ENCODE measurements at regions not wholly inside any gene's neighbourhood (a gene's known extent, or its start where the extent isn't known, plus 50 kb on each side); places are given as distances from the start of the nearest gene placed in this dataset.

DNA sequence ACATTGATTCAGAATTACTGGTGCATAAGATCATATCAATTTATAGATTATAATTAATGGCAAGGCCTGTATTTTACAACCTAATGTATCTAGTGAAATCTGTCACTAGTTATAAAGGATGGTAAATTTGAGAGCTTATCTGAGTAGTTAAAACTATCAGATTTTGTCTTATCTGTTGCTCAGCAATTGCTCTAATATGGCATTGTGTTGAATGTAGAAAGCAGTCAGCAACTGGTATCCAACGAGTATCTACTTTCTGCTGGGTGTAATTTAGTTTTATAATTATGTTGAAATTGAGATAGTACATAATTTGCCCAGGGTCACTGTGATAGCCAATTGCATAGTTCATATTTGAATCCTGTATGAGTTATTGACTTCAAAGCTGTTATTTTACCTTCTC lies 1005.7 kb downstream of the CDH11 start:
- no peak overlapping the region for H2AK5ac ChIP-seq (ENCODE audit: low read depth, low read length)
- H3K79me1 ChIP-seq (ENCODE audit: low read depth, low read length), result no peaks in the 10 kb centered on the region
- H4K8ac ChIP-seq (ENCODE audit: low read depth, low read length), result no peak overlapping the region
- H2BK12ac ChIP-seq (ENCODE audit: low read length), result no peak overlapping the region
- no peaks in the 10 kb centered on the region for H3K9me3 ChIP-seq (replicated peaks in 1 of 2; ENCODE audit: control insufficient read depth in 2 of 2, insufficient read depth in 1 of 2, low read depth in 1 of 2, low read length in 2 of 2)
- no peak overlapping the region for H4K91ac ChIP-seq (ENCODE audit: low read depth, low read length, poor library complexity)
- no peak overlapping the region for H2BK5ac ChIP-seq (ENCODE audit: low read length)
- no peak overlapping the region for H3K4ac ChIP-seq (ENCODE audit: low read length)
- no peak for DNase-seq (ENCODE audit: low spot score)
- H3K14ac ChIP-seq (ENCODE audit: low read length), result no peak overlapping the region
- no peak overlapping the region for H3K9ac ChIP-seq (ENCODE audit: low read depth, low read length, poor library complexity)
- H3K27me3 ChIP-seq (ENCODE audit: control insufficient read depth in 3 of 3, insufficient read depth in 3 of 3, low read depth in 1 of 3, low read length in 3 of 3), result no peaks in the 10 kb centered on the region
- H3K36me3 ChIP-seq (replicated peaks in 1 of 2; ENCODE audit: control insufficient read depth in 2 of 2, insufficient read depth in 2 of 2, low read length in 2 of 2), result no peaks in the 10 kb centered on the region
- H3K18ac ChIP-seq (ENCODE audit: low read length), result no peak overlapping the region
- no peak overlapping the region for H3K27ac ChIP-seq (replicated peaks; ENCODE audit: low read length)
- H3K4me3 ChIP-seq (ENCODE audit: low read length in 2 of 2), result no peak overlapping the region
- WGBS, 2 donors (ENCODE audit: extremely low coverage in 2 of 2, insufficient read length in 2 of 2, insufficient replicate concordance in 1 of 2), result no CpG with 5 or more reads among the region's 1 CpG
- no peak overlapping the region for H2BK15ac ChIP-seq (ENCODE audit: low read length)
- H2AFZ ChIP-seq (ENCODE audit: low read length), result no peak overlapping the region
- no peaks in the 10 kb centered on the region for H3K4me1 ChIP-seq (ENCODE audit: control insufficient read depth in 2 of 2, insufficient read depth in 1 of 2, low read depth in 1 of 2, low read length in 2 of 2)
- H3K4me2 ChIP-seq (ENCODE audit: insufficient read depth, low read length, poor library complexity, severe bottlenecking), result no peak overlapping the region
- H3K23ac ChIP-seq (ENCODE audit: low read depth, low read length, poor library complexity), result no peak overlapping the region
- H2BK120ac ChIP-seq (ENCODE audit: low read depth, low read length), result no peak overlapping the region

DNA sequence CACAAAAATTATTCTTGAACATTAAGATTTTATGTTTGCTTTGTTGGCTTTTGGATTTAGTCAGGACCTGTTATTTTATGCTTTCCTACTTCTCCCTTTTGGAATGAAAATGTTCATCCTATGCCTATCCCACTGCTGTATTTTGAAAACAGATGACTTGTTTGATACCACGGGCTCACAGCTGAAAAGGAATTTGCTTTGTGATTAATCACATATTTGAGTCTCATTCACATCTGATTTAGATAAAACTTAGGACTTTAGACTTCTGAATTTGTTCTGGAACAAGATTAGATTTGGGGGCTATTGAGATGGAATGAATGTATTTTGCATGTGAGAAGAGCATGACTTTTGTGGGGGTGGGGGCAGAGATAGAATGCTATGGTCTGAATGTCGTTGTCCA lies 1012.6 kb downstream of the CDH11 start:
- Histone ChIP-seq H2BK15ac (ENCODE audit: low read length) (no peak overlapping the region), H2AFZ (ENCODE audit: low read length) (no peak overlapping the region), H3K4ac (ENCODE audit: low read length) (no peak overlapping the region), H2BK12ac (ENCODE audit: low read length) (no peak overlapping the region), H3K36me3 (replicated peaks in 1 of 2; ENCODE audit: control insufficient read depth in 2 of 2, insufficient read depth in 2 of 2, low read length in 2 of 2) (no peaks in the 10 kb centered on the region), H3K14ac (ENCODE audit: low read length) (no peak overlapping the region), H3K4me1 (ENCODE audit: control insufficient read depth in 2 of 2, insufficient read depth in 1 of 2, low read depth in 1 of 2, low read length in 2 of 2) (no peaks in the 10 kb centered on the region), H3K9me3 (replicated peaks in 1 of 2; ENCODE audit: control insufficient read depth in 2 of 2, insufficient read depth in 1 of 2, low read depth in 1 of 2, low read length in 2 of 2) (no peaks in the 10 kb centered on the region), H3K4me2 (ENCODE audit: insufficient read depth, low read length, poor library complexity, severe bottlenecking) (no peak overlapping the region), H2AK5ac (ENCODE audit: low read depth, low read length) (no peak overlapping the region), H3K23ac (ENCODE audit: low read depth, low read length, poor library complexity) (no peak overlapping the region), H4K91ac (ENCODE audit: low read depth, low read length, poor library complexity) (no peak overlapping the region), H3K18ac (ENCODE audit: low read length) (no peak overlapping the region), H2BK5ac (ENCODE audit: low read length) (no peak overlapping the region), H3K9ac (ENCODE audit: low read depth, low read length, poor library complexity) (no peak overlapping the region), H3K27ac (replicated peaks; ENCODE audit: low read length) (no peak overlapping the region), H3K27me3 (ENCODE audit: control insufficient read depth in 3 of 3, insufficient read depth in 3 of 3, low read depth in 1 of 3, low read length in 3 of 3) (no peaks in the 10 kb centered on the region), H3K4me3 (ENCODE audit: low read length in 2 of 2) (no peak overlapping the region), H2BK120ac (ENCODE audit: low read depth, low read length) (no peak overlapping the region), H4K8ac (ENCODE audit: low read depth, low read length) (no peak overlapping the region), H3K79me1 (ENCODE audit: low read depth, low read length) (no peaks in the 10 kb centered on the region)
- DNase-seq (ENCODE audit: low spot score), result no peak
- no CpG with 5 or more reads among the region's 2 CpGs for WGBS, 2 donors (ENCODE audit: extremely low coverage in 2 of 2, insufficient read length in 2 of 2, insufficient replicate concordance in 1 of 2)

DNA sequence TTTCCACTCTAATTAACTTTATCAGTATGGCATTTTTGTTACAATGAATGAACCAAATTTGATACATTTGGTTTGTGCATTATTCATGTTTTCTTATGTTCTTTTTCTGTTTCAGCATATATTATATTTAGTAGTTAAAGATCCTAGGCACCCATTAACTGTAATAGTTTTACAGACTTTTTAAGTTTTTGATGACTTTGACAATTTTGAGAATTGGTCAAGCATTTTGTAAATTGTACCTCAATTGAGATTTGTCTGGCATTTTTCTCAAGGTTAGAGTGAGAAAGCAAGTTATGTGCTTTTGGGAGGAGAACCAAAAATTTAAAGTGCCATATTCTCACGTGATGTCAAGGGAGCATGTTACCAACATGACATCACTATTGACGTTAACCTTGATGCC lies 1019.2 kb downstream of the CDH11 start:
- Histone ChIP-seq H3K23ac (ENCODE audit: low read depth, low read length, poor library complexity) (no peak overlapping the region), H2BK120ac (ENCODE audit: low read depth, low read length) (no peak overlapping the region), H4K8ac (ENCODE audit: low read depth, low read length) (no peak overlapping the region), H3K14ac (ENCODE audit: low read length) (no peak overlapping the region), H3K4me2 (ENCODE audit: insufficient read depth, low read length, poor library complexity, severe bottlenecking) (no peak overlapping the region), H3K27ac (replicated peaks; ENCODE audit: low read length) (no peak overlapping the region), H2AK5ac (ENCODE audit: low read depth, low read length) (no peak overlapping the region), H2BK5ac (ENCODE audit: low read length) (no peak overlapping the region), H2BK12ac (ENCODE audit: low read length) (no peak overlapping the region), H3K18ac (ENCODE audit: low read length) (no peak overlapping the region), H3K9me3 (replicated peaks in 1 of 2; ENCODE audit: control insufficient read depth in 2 of 2, insufficient read depth in 1 of 2, low read depth in 1 of 2, low read length in 2 of 2) (no peaks in the 10 kb centered on the region), H3K36me3 (replicated peaks in 1 of 2; ENCODE audit: control insufficient read depth in 2 of 2, insufficient read depth in 2 of 2, low read length in 2 of 2) (no peaks in the 10 kb centered on the region), H3K4ac (ENCODE audit: low read length) (no peak overlapping the region), H3K79me1 (ENCODE audit: low read depth, low read length) (no peaks in the 10 kb centered on the region), H4K91ac (ENCODE audit: low read depth, low read length, poor library complexity) (no peak overlapping the region), H3K9ac (ENCODE audit: low read depth, low read length, poor library complexity) (no peak overlapping the region), H3K27me3 (ENCODE audit: control insufficient read depth in 3 of 3, insufficient read depth in 3 of 3, low read depth in 1 of 3, low read length in 3 of 3) (no peaks in the 10 kb centered on the region), H2BK15ac (ENCODE audit: low read length) (no peak overlapping the region), H3K4me1 (ENCODE audit: control insufficient read depth in 2 of 2, insufficient read depth in 1 of 2, low read depth in 1 of 2, low read length in 2 of 2) (no peaks in the 10 kb centered on the region), H2AFZ (ENCODE audit: low read length) (no peak overlapping the region), H3K4me3 (ENCODE audit: low read length in 2 of 2) (no peak overlapping the region)
- DNase-seq (ENCODE audit: low spot score), result no peak
- WGBS, 2 donors (ENCODE audit: extremely low coverage in 2 of 2, insufficient read length in 2 of 2, insufficient replicate concordance in 1 of 2), result no CpG with 5 or more reads among the region's 2 CpGs

DNA sequence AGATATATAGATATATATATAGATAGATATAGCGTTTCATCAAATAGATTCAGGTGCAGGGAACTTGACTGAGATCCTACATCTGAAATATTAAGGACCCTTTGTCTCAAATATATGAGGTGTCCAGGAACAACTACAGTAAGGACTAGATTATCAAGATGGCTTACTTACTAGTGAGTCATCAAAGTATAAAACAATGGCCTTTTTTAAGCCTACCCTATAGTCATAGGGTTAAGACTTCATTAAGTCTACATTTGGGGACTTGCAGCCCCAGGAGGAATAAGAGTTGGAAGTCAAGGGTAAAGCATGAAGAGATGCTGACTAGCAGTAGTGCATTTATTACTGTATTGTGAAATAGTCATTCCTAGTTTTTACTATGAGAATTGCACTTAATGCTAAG lies 1023.4 kb downstream of the CDH11 start:
- Histone ChIP-seq H2AFZ (ENCODE audit: low read length) (no peak overlapping the region), H2BK120ac (ENCODE audit: low read depth, low read length) (no peak overlapping the region), H4K8ac (ENCODE audit: low read depth, low read length) (no peak overlapping the region), H3K4me1 (ENCODE audit: control insufficient read depth in 2 of 2, insufficient read depth in 1 of 2, low read depth in 1 of 2, low read length in 2 of 2) (peaks cover 0 to 4% of the 10 kb centered on the region in 2 donors), H2AK5ac (ENCODE audit: low read depth, low read length) (no peak overlapping the region), H3K4ac (ENCODE audit: low read length) (no peak overlapping the region), H3K27ac (replicated peaks; ENCODE audit: low read length) (no peak overlapping the region), H2BK5ac (ENCODE audit: low read length) (no peak overlapping the region), H2BK12ac (ENCODE audit: low read length) (no peak overlapping the region), H3K9ac (ENCODE audit: low read depth, low read length, poor library complexity) (no peak overlapping the region), H2BK15ac (ENCODE audit: low read length) (no peak overlapping the region), H3K27me3 (ENCODE audit: control insufficient read depth in 3 of 3, insufficient read depth in 3 of 3, low read depth in 1 of 3, low read length in 3 of 3) (no peaks in the 10 kb centered on the region), H3K18ac (ENCODE audit: low read length) (no peak overlapping the region), H3K9me3 (replicated peaks in 1 of 2; ENCODE audit: control insufficient read depth in 2 of 2, insufficient read depth in 1 of 2, low read depth in 1 of 2, low read length in 2 of 2) (no peaks in the 10 kb centered on the region), H3K4me3 (ENCODE audit: low read length in 2 of 2) (no peak overlapping the region), H3K79me1 (ENCODE audit: low read depth, low read length) (no peaks in the 10 kb centered on the region), H3K36me3 (replicated peaks in 1 of 2; ENCODE audit: control insufficient read depth in 2 of 2, insufficient read depth in 2 of 2, low read length in 2 of 2) (no peaks in the 10 kb centered on the region), H3K4me2 (ENCODE audit: insufficient read depth, low read length, poor library complexity, severe bottlenecking) (no peak overlapping the region), H4K91ac (ENCODE audit: low read depth, low read length, poor library complexity) (no peak overlapping the region), H3K14ac (ENCODE audit: low read length) (no peak overlapping the region), H3K23ac (ENCODE audit: low read depth, low read length, poor library complexity) (no peak overlapping the region)
- DNase-seq (ENCODE audit: low spot score), result no peak
- WGBS, 2 donors (ENCODE audit: extremely low coverage in 2 of 2, insufficient read length in 2 of 2, insufficient replicate concordance in 1 of 2), result no CpG with 5 or more reads among the region's 1 CpG
